NCI-H1930 (cell line): ENCODE measurements at regions not wholly inside any gene's neighbourhood (a gene's known extent, or its start where the extent isn't known, plus 50 kb on each side); places are given as distances from the start of the nearest gene placed in this dataset.
A peak's percentile ranks its signal among the peaks of the same experiment; 100 is the strongest.
"Not testable (repeated sequence)": the region's sequence is repeated elsewhere in the genome, so short reads cannot be mapped to it uniquely, and the experiment has no call there.

Source experiments
- DNase-seq, 2 experiments: peaks; one replicate each; lab custom pipeline; 2025; lab: John Stamatoyannopoulos, UW

DNA sequence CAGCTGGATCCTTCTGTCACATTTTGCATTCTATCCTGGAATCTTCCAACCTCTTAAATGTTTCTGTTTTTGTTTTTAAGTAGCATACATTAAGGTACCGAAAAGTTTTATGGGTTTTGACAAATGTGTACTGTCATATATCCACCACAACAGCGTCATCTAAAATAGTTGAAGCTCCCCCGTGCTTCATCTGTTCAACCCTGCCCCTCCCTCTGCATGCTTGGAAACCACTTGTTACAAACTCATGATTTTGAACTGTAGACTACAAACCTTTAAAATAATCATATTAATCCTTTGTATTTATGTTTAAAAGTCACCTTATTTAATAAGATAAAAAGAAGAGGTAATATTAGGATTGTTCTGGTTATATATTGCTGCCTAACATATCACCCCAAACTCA lies 182.8 kb upstream of the SMIM30 start:
- DNase-seq, result no peak

DNA sequence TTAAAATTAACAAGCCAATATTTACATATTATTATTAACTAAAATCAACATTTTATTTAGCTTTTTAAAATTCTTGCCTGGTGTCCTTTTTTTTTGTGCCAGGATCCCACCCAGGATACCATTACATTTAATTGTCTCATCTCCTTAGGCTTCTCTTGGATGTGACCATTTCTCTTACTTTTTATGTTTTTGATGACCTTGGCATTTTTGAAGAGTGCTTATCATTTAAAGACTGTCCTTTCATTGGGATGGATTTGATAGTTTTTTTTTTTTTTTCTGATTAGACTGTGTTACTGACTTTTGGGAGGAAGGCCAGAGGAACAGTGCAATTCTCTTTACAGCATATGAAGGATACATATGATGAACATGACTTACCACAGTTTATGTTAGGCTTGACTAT lies 181.4 kb upstream of the SMIM30 start:
- no peak for DNase-seq

- no peak for DNase-seq
Measured at GRCh38 chr7:113298501-113298900, 180.1 kb upstream of the SMIM30 start.

DNA sequence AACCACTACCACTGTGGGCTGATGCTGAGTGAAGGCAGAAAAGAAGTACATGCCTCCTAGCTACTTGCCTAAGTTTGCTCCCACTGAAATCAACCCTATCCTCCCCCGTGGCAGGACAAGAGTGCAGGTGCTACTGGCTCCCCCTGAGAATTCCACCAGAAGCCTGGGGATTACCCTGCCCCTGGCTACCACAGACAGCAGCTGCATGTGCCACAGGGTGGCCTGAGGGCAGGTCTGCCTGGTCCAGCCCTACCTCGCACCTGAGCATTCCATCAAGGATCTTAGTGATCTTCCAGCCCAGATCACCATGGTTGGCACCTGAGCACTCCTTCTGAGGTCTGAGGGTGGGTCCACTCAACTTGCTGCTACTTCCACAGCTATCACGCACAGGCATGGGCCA lies 176.4 kb upstream of the SMIM30 start:
- DNase-seq, result no peak

GRCh38 chr7:113292105-113292504 lies 173.8 kb upstream of the SMIM30 start:
- DNase-seq, result no peak

- DNase-seq, result no peak
Measured at GRCh38 chr7:113291058-113291457, 172.7 kb upstream of the SMIM30 start.

- DNase-seq, result peak in 1 of 2 experiments; percentile 24
Measured at GRCh38 chr7:113289140-113289740, 170.9 kb upstream of the SMIM30 start.

DNA sequence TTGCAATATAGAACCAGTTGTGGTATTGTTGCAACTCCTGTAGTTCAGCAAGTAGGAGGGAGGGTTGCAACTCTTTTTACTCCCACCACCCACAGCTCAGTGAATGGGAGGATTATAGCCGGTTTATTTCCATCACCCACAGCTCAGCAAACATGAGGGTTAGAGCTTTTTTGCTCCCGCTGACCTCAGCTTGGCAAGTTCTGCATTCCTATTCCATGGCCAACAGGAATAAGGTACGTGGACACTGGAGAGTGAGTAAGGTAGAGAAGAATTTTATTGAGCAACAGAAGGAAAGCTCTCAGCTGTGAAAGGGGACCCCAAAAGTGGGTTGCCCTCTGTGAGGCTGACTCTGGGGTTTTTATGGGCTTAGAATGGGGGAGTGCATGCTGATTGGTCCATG lies 167.1 kb upstream of the SMIM30 start:
- DNase-seq, result no peak

GRCh38 chr7:113283861-113284260 lies 165.5 kb upstream of the SMIM30 start:
- no peak for DNase-seq

- no peak for DNase-seq
Measured at GRCh38 chr7:113282875-113283274, 164.5 kb upstream of the SMIM30 start.

- DNase-seq, result no peak
Measured at GRCh38 chr7:113281223-113281622, 162.9 kb upstream of the SMIM30 start.

DNA sequence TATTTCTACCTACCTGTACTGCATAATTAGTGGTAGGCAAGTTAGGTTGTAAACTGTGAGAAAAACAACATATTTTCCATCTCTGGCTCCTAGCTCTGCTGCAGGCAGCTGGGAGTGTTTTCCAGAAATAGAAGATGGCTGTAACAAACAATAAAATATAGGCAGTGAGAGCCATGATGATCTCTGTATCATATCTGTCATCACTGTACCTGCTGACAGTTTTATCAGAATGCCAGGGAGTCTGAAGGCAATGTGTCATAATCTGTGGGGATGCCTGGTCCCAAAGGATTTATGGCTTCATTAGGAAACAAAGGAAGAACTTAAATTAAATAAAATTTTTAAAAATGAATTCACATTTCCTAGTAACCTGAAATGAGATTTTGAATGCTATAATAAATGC lies 160.9 kb upstream of the SMIM30 start:
- DNase-seq, result no peak

DNA sequence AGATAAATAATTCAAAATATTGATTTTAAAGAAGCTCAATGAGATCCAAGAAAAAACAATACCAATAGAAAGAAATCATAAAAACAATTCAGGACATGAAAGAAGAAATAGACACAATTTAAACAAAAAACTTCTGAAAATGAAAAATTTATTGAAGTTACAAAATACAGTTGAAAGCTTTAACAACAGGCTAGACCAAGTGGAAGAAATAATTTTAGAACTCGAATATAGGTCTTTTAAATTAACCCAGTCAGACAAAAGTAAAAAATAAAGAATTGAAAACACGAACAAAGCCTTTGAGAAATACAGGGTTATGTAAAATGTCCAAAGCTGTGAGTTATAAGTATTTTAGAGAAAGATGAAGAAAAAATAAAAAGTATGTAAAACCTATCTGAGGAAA lies 152.4 kb upstream of the SMIM30 start:
- DNase-seq, result no peak

DNA sequence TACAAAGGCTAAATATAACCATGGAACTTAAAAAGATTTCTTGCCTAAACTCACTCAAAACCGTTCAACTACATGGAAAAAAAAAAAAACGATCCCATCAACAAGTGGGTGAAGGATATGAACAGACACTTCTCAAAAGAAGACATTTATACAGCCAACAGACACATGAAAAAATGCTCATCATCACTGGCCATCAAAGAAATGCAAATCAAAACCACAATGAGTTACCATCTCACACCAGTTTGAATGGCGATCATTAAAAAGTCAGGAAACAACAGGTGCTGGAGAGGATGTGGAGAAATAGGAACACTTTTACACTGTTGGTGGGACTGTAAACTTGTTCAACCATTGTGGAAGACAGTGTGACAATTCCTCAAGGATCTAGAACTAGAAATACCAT lies 151.2 kb upstream of the SMIM30 start:
- not testable (repeated sequence) for DNase-seq

DNA sequence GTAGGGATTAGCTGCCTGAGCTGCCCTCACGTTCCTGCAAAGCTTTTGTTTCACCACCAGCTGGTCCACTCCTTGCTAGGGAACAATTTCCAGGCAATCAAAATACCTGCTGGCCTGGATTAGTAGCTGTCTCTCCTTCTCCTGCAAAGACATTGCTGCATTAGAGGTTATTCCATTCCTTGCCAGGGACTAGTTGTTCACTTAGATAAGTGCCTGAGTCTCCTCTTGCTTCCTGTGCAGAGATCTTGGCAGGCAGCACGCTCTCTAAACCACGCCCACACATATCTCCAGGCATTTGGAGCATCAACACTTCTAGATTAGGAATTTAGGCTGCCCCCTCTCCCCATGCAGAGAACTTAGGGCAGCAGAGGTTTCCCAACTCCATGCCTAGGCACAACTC lies 150.4 kb upstream of the SMIM30 start:
- DNase-seq, result no peak

GRCh38 chr7:113267885-113268284 lies 149.5 kb upstream of the SMIM30 start:
- DNase-seq, result no peak

GRCh38 chr7:113267271-113267670 lies 148.9 kb upstream of the SMIM30 start:
- no peak for DNase-seq

DNA sequence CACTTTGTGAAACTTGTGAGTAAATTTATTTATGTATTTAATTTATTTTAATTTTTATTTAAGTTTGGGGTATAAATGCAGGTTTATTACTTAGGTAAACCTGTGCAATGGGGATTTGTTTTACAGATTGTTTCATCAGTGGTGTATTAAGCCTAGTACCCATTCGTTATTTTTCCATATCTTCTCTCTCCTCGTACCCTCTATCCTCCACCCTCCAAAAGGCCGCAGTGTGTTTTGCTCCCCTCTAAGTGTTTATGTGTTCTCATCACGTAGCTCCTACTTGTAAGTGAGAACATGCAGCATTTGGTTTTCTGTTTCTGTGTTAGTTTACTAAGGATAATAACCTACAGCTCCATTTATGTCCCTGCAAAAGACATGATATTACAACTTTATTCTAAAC lies 145.4 kb upstream of the SMIM30 start:
- no peak for DNase-seq

GRCh38 chr7:113263215-113263742 lies 144.9 kb upstream of the SMIM30 start:
- not testable (repeated sequence) for DNase-seq

- DNase-seq, result no peak
Measured at GRCh38 chr7:113256883-113257531, 138.7 kb upstream of the SMIM30 start.

- no peak for DNase-seq
Measured at GRCh38 chr7:113247198-113247597, 128.8 kb upstream of the SMIM30 start.

DNA sequence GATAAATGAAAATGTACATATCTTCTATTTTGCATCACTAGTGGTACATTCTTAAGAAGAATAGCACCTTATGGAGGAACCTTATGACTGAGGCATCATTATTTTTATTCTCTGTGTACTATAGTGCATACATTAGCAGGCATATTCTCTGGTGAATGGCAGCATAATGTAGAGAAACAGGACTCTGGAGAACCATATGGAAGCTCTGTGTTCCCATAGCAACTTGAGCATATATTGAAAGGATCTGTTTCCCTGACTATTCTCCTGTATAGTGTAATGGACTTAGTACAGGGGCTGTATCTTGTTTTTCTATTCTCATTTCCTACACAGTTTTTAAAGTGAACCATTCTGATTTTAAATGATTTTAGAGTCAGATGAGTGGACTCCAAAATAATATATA lies 128.4 kb upstream of the SMIM30 start:
- DNase-seq, result no peak

- DNase-seq, result no peak
Measured at GRCh38 chr7:113232885-113233284, 114.5 kb upstream of the SMIM30 start.

DNA sequence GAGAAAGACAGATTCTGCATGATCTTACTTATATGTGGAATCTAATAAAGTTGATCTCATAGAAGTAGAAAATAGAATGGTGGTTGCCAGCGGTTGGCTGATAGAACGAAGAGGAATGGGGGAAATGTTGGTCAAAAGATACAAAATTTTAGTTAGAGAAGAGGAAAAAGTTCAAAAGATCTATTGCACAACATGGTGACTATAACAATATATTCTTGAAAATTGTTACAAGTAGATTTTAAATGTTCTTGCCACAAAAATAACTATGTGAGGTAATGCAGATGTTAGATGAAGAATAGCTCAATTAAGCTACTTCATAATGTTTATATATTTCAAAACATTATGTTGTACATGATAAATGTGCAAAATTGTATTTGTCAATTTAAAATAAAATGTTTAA lies 112.3 kb upstream of the SMIM30 start:
- DNase-seq, result no peak
